ENCODE measurements at regions not wholly inside any gene's neighbourhood (a gene's known extent, or its start where the extent isn't known, plus 50 kb on each side); places are given as distances from the start of the nearest gene placed in this dataset.
A peak's percentile ranks its signal among the peaks of the same experiment; 100 is the strongest.
"Not testable (repeated sequence)": the region's sequence is repeated elsewhere in the genome, so short reads cannot be mapped to it uniquely, and the experiment has no call there.

DNA sequence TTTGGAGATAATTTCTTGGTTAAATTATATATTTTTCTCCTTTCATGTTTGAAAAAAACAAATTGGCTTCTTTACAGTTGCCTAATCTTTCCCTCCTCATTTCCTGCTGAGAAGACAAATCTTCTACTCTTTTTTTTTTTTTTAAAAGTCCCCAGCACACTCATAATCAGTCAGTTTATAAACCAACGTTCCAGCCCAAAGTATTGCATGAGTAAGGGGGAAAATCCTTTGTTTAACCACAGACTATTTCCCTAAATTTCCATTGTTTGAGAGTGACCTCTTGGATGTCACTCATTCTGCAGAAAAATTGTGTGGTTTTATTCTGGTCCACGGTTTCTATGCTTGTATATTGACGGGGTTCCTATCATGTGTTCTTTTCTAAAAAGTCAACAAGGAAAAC is 55.1 kb upstream of the TLR4 start:
- no peaks in the 10 kb centered on the region for H3K9me3 ChIP-seq
- H3K36me3 ChIP-seq, result no peaks in the 10 kb centered on the region
- TF ChIP-seq, protein P1, sequence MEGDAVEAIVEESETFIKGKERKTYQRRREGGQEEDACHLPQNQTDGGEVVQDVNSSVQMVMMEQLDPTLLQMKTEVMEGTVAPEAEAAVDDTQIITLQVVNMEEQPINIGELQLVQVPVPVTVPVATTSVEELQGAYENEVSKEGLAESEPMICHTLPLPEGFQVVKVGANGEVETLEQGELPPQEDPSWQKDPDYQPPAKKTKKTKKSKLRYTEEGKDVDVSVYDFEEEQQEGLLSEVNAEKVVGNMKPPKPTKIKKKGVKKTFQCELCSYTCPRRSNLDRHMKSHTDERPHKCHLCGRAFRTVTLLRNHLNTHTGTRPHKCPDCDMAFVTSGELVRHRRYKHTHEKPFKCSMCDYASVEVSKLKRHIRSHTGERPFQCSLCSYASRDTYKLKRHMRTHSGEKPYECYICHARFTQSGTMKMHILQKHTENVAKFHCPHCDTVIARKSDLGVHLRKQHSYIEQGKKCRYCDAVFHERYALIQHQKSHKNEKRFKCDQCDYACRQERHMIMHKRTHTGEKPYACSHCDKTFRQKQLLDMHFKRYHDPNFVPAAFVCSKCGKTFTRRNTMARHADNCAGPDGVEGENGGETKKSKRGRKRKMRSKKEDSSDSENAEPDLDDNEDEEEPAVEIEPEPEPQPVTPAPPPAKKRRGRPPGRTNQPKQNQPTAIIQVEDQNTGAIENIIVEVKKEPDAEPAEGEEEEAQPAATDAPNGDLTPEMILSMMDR (IDR thresholded peaks at IDR 0.05), result no peak
- TF ChIP-seq POLR2A (IDR thresholded peaks at IDR 0.05) (no peak), POLR2AphosphoS5 (IDR thresholded peaks at IDR 0.05) (no peak)
- intact Hi-C loops (cut with DNase I; ENCODE audit: low total_unique reads), result no loop called here
- H3K4me1 ChIP-seq, result peaks cover 0 to 6% of the 10 kb centered on the region in 2 donors
- no peak overlapping the region for H3K4me3 ChIP-seq
- H3K27me3 ChIP-seq, result peaks cover 0 to 3% of the 10 kb centered on the region in 2 donors
- no peak overlapping the region for H3K27ac ChIP-seq
- DNase-seq (ENCODE audit: low spot score in 2 of 2), result no peak

DNA sequence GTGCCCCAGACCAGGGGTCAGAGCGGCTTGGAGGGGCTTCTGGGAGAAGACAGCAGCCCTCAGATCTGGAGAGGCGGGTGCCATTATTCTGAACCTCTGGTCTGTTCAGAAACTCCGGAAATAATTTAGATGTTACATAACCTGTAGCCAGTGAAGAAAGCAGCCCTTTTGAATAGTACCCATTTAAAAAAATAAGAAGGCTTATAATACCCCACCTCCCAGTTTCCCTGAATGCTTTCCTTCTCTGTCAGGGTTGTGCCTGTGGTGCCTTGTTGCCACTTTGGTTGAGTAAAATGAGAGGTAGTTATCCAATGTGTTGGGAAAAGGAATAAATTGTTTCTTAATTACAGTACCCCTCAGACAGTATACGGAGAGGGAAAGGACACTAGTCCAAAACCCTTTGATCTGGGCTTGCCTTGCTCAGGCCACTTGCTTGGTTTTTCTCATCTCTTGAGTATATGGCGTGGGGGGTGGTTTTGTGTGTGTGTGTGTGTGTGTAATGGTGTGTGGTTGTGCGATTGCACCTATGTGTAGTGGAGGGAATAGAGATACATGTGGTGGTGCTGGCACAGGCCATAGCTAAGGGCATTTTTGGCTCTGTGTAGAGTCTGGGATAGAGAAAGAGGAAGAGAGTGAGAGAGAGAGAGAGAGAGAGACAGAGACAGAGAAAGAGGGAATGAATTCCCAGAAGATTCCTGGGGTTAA is 59.1 kb upstream of the TLR4 start:
- Histone ChIP-seq H3K27ac (peak overlapping the region; percentile 15 to 48), H3K36me3 (no peaks in the 10 kb centered on the region), H3K9me3 (no peaks in the 10 kb centered on the region), H3K4me3 (peak overlapping the region; percentile 10 to 59 (median 27)), H3K4me1 (peaks cover 0 to 13% of the 10 kb centered on the region in 2 donors), H3K27me3 (peaks cover 0 to 6% of the 10 kb centered on the region in 2 donors)
- intact Hi-C loops (cut with DNase I; ENCODE audit: low total_unique reads), result no loop called here
- no peak for TF ChIP-seq POLR2AphosphoS5 (IDR thresholded peaks at IDR 0.05)
- TF ChIP-seq POLR2A (IDR thresholded peaks at IDR 0.05), result no peak
- TF ChIP-seq, protein P1 (IDR thresholded peaks at IDR 0.05), result no peak
- no peak for DNase-seq (ENCODE audit: low spot score in 2 of 2)

DNA sequence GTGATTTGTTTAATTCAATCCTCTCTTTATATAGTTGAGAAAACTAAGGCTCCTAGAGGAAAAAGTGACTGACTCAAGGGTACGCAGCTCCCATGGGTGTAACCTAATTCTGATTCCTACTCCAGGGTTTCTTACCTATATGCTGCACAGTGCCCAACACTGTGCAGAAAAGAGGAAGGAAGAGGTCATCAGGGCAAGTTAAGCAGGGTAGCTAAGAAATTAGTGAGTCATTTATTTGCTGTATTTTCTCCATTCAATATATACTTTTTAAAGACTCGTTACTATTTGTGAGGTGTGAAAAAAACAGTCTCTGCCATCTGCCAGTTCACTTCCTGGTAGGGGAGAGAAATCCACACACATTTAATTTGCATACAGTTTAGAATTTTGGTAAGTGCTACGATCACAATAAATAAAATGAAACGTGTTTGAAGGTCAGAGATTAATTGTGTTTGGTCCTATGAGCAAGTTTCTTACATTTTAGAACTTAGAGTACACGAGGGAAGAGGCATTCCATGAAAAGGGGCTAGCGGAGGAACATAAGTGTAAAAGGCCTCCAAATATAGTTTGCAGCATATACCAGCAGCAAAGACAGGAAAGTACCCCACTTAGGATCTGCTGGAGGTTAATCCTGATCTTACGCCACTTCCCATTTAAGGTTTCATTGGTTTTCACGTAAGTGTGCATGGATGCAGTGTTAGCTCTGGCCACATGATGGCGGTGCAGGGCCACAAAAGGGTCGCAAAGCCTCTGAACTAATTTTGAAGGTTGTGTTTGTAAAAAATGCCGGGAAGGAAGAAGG is 59.9 kb upstream of the TLR4 start:
- peaks cover 0 to 13% of the 10 kb centered on the region in 2 donors for H3K4me1 ChIP-seq
- H3K9me3 ChIP-seq, result no peaks in the 10 kb centered on the region
- DNase-seq (ENCODE audit: low spot score in 2 of 2), result peak; percentile 52 to 75
- H3K27ac ChIP-seq, result peak overlapping the region; percentile 15 to 48
- H3K4me3 ChIP-seq, result peak overlapping the region; percentile 10 to 59 (median 27)
- intact Hi-C loops (cut with DNase I; ENCODE audit: low total_unique reads), result no loop called here
- TF ChIP-seq, protein P1 (IDR thresholded peaks at IDR 0.05), result peak; percentile 77 to 92 (median 91)
- TF ChIP-seq POLR2AphosphoS5 (IDR thresholded peaks at IDR 0.05), result no peak
- H3K36me3 ChIP-seq, result no peaks in the 10 kb centered on the region
- peaks cover 0 to 5% of the 10 kb centered on the region in 2 donors for H3K27me3 ChIP-seq

- no peaks in the 10 kb centered on the region for H3K36me3 ChIP-seq
- H3K27me3 ChIP-seq, result peaks cover 0 to 5% of the 10 kb centered on the region in 2 donors
- peaks cover 0 to 13% of the 10 kb centered on the region in 2 donors for H3K4me1 ChIP-seq
- no peak for TF ChIP-seq POLR2AphosphoS5 (IDR thresholded peaks at IDR 0.05)
- TF ChIP-seq POLR2A (IDR thresholded peaks at IDR 0.05), result no peak
- TF ChIP-seq, protein P1 (IDR thresholded peaks at IDR 0.05), result no peak
- peak overlapping the region; percentile 12 to 41 (median 37) for H3K4me3 ChIP-seq
- H3K9me3 ChIP-seq, result no peaks in the 10 kb centered on the region
- peak overlapping the region in 1 of 2 donors; percentile 25 for H3K27ac ChIP-seq
- intact Hi-C loops (cut with DNase I; ENCODE audit: low total_unique reads), result no loop called here
- DNase-seq (ENCODE audit: low spot score in 2 of 2), result no peak
Measured at GRCh38 chr9:117643288-117643654, 60.9 kb upstream of the TLR4 start.

DNA sequence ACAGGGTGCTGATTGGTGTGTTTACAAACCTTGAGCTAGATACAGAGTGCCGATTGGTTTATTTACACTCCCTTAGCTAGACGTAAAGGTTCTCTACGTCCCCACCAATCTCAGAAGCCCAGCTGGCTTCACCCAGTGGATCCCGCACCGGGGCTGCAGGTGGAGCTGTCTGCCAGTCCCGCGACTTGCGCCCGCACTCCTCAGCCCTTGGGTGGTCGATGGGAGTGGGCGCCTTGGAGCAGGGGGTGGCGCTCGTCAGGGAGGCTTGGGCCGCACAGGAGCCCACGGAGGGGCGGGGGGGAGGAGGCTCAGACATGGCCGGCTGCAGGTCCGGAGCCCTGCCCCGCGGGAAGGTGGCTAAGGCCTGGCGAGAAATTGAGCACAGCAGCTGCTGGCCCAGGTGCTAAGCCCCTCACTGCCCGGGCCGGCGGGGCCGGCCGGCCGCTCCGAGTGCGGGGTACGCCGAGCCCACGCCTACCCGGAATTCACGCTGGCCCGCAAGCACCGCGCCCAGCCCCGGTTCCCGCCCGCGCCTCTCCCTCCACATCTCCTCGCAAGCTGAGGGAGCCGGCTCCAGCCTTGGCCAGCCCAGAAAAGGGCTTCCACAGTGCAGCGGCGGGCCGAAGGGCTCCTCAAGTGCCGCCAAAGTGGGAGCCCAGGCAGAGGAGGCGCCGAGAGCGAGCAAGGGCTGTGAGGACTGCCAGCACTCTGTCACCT is 61.5 kb upstream of the TLR4 start:
- intact Hi-C loops (cut with DNase I; ENCODE audit: low total_unique reads); H3K36me3 ChIP-seq; H3K27me3 ChIP-seq; H3K9me3 ChIP-seq; DNase-seq (ENCODE audit: low spot score in 2 of 2): not testable (repeated sequence)
- Histone ChIP-seq H3K4me1 (peaks cover 0 to 13% of the 10 kb centered on the region in 2 donors), H3K27ac (peak overlapping the region in 1 of 2 donors; percentile 25), H3K4me3 (peak overlapping the region; percentile 12 to 41 (median 37))
